PFSK-1 (cell line): ENCODE measurements at regions not wholly inside any gene's neighbourhood (a gene's known extent, or its start where the extent isn't known, plus 50 kb on each side); places are given as distances from the start of the nearest gene placed in this dataset.

Source experiments
- POLR2AphosphoS5 ChIP-seq: IDR thresholded peaks from 2 replicates; pipeline ENCODE4 v1.6.1; 2012; ENCODE audit warnings: low read depth, mild to moderate bottlenecking, control low read depth, low read length, moderate library complexity
- TAF1 ChIP-seq: IDR thresholded peaks from 2 replicates; pipeline ENCODE4 v1.6.1; 2012; ENCODE audit warnings: low read length, control low read depth, borderline replicate concordance; ENCODE audit not compliant: insufficient read depth
- TF ChIP-seq, protein P1 (sequence below), 2 experiments: IDR thresholded peaks; 2 replicates each; pipeline versions ENCODE4 v1.6.1 to v1.8.0; 2011 to 2012; ENCODE audit warnings: low read depth in 2 of 2, low read length in 2 of 2, control low read depth in 1 of 2, inconsistent platforms in 1 of 2, mild to moderate bottlenecking in 1 of 2, moderate library complexity in 1 of 2; ENCODE audit not compliant: insufficient read depth in 1 of 2

DNA sequence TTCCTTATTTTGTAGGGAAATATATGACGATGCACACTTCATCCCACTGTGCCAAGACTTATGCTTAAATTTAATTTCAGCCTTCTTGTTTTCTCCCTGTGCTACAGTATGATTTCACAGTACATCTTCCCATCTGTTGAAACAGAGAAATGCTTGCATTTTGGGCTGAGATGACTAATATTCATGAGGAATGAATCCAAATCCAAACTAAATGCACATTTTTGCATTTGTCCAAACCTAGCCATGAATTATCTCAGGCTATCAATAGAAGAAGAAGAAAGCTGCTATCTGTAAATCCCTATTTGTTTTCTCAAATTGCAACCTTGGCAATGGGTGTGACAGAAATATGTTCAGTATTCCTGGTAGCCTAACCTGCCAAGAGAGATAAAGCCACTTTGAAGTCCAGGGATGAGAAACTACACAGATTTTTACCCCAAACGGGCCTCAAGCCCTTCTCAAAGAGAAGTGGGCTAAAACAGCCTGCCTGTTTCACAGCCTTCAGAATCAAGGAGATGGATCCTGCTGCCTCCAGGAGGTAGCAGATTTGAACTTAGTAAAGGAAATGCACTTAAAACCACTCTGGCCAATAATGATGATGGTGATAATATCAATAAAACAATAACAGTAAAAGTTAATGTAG is 306.9 kb upstream of the NT5C1B start:
- TF ChIP-seq, protein P1, sequence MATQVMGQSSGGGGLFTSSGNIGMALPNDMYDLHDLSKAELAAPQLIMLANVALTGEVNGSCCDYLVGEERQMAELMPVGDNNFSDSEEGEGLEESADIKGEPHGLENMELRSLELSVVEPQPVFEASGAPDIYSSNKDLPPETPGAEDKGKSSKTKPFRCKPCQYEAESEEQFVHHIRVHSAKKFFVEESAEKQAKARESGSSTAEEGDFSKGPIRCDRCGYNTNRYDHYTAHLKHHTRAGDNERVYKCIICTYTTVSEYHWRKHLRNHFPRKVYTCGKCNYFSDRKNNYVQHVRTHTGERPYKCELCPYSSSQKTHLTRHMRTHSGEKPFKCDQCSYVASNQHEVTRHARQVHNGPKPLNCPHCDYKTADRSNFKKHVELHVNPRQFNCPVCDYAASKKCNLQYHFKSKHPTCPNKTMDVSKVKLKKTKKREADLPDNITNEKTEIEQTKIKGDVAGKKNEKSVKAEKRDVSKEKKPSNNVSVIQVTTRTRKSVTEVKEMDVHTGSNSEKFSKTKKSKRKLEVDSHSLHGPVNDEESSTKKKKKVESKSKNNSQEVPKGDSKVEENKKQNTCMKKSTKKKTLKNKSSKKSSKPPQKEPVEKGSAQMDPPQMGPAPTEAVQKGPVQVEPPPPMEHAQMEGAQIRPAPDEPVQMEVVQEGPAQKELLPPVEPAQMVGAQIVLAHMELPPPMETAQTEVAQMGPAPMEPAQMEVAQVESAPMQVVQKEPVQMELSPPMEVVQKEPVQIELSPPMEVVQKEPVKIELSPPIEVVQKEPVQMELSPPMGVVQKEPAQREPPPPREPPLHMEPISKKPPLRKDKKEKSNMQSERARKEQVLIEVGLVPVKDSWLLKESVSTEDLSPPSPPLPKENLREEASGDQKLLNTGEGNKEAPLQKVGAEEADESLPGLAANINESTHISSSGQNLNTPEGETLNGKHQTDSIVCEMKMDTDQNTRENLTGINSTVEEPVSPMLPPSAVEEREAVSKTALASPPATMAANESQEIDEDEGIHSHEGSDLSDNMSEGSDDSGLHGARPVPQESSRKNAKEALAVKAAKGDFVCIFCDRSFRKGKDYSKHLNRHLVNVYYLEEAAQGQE (IDR thresholded peaks at IDR 0.05; ENCODE audit: insufficient read depth in 1 of 2, low read depth in 2 of 2, low read length in 2 of 2), result no peak
- TF ChIP-seq POLR2AphosphoS5 (no peak), TAF1 (no peak)
